HG03095 (cell line): ENCODE measurements at regions not wholly inside any gene's neighbourhood (a gene's known extent, or its start where the extent isn't known, plus 50 kb on each side); places are given as distances from the start of the nearest gene placed in this dataset.
"Not testable (repeated sequence)": the region's sequence is repeated elsewhere in the genome, so short reads cannot be mapped to it uniquely, and the experiment has no call there.

Source experiments
- ATAC-seq: cut with Tn5 transposase; IDR thresholded peaks from one replicate; pipeline ENCODE4 v1.9.1; 2021; ENCODE audit warnings: moderate library complexity; ENCODE audit not compliant: unreplicated experiment

DNA sequence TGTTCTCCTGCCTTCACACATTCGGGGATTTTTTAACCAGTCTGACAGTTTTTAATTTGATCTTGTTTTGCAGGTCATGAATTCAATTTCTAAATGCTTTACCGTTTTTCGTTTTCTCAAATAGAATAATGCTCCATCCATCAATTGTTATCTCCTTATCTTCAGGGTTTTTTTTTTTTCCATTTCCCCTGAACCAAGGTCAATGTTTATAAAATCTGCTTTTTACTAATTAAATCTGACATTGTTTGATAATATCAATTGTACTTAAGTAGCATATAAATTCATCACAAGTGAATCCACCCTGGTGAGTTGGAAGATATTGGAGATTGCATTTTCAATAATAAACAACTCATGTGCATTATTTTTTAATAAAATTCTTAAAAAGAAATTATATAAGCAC is 2004.6 kb upstream of the WWC1 start:
- ATAC-seq = no peak

DNA sequence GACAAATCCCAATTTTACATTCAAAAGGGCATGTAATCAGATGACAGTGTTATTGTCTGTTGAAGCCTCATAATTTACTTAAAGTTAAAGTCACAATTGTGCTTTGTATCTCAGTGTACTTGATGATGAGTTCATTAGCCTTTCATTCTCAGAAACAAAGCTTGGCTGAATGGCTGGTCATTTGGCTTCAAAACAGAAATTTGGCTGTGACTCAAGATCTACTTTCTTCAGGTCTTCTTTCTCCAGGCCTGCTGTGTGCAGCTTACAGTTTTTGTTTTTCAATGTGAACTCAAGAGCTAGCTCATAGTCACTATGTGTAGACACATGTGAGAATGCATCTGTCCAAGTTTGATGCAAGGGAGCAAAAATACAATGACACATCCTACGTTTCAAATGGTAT is 2003.6 kb upstream of the WWC1 start:
- ATAC-seq = no peak

DNA sequence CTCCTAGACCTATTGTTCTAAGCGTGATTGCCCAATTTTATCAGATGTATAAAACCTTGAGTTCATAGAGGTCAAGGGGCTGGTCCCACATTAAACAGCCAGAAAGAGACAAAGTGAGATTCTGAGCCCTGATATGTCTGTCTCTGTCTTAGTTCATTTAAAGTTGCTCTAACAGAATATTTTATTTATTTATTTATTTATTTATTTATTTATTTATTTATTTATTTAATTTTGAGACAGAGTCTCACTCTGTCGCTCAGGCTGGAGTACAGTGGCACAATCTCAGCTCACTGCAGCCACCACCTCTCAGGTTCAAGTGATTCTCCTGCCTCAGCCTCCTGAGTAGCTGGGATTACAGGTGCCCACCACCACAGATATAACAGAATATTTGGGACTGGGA is 1999.6 kb upstream of the WWC1 start:
- ATAC-seq = not testable (repeated sequence)

DNA sequence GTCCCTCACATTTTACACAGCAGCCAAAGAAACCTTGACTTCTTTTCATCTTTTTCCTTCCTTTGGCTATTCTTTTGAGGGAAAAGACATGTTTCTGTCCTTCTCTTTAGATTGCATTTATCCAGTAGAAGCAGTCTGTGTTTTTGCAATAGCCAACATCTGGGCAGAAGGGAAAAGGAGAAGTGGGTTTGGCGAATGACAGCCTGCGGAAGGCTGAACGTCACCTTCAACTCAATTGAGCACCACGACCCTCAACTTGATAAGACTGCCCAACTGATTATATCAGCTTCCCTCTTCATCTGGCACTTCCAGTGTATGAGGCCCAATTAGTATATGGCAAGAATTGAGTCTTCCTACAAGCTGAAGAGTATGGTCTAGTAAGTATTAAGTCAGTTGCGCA is 1997.6 kb upstream of the WWC1 start:
- ATAC-seq = no peak

DNA sequence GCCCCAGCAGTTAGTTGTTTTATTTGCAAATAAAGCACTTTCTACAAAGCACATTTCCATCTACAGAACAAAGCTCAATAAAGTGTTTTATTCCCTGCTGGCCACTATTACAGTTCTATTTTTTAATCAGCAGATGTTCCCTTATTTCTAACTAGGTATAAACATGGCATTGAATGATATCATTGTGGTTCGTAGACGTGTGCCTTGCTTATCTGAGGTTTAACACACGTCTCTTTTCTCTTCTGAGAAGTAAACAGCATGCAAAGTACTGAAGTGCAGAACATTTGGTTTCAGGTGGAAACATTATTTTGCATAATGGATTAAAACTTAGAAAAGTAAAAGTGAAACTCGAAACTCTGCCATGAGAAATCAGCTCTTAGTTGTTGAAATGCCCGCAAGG is 1989.3 kb upstream of the WWC1 start:
- no peak for ATAC-seq

DNA sequence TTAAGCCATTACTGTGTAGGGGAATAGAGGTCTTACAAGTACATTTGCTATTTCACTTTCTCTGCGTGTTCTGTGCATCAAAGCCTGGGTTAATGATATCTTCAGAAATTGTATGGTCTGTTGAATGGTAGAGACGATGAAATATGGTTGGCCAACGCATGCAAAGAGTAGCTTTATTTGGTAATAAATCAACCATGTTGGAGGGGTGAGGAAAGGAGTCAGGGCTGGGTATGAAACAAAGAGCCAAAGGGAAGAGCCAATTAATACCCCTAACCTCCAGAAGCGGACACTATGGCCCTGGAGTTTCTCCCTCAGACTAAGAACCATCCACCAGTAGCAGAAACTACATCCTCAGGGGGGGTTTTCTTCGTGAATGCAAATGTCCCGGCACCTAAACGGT is 1974.0 kb upstream of the WWC1 start:
- ATAC-seq = no peak

DNA sequence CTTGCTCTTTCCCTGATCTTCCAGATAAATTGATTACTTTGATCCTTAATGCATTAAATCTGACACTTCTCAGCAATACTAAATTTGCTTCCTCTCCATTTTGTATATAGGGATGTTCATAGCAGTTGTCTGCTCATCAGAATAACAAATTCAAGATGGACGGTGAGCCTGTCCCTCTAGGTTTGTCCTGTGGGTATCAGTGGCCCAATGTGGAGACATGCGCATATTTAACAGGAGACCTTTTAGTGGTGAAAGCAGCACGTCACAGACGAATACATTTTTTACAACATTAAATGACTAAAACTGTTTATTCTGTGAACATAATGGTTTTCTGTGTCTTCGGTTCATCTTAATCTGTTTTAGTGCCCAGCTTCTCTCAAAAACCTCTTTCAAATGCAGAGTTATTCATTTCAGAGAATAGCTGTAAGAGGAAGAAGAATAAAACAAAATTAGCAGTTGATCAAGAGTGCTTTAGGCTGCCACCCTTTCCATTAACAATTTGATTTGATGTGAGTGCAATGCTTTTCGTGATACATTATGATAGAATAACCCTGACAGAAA is 1970.4 kb upstream of the WWC1 start:
- ATAC-seq = no peak

DNA sequence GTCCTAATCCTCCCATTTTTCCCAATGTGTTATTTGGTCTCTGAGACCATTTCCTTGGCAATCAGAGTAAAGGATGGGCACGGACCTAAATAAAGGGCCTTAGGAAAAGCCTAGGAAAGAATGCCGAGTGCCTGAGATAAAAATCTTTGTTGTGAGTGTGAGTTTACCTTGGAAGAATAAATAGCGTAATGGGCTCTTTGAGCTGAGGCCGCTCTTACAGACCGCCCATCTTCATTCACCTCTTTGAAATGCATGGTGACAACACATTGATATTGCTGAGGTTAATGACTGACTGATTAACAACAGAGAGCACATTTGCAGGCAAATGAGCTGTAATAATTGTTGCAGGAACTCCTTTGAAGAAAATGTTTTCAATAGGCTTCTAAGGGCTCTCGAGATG is 1967.1 kb upstream of the WWC1 start:
- no peak for ATAC-seq

DNA sequence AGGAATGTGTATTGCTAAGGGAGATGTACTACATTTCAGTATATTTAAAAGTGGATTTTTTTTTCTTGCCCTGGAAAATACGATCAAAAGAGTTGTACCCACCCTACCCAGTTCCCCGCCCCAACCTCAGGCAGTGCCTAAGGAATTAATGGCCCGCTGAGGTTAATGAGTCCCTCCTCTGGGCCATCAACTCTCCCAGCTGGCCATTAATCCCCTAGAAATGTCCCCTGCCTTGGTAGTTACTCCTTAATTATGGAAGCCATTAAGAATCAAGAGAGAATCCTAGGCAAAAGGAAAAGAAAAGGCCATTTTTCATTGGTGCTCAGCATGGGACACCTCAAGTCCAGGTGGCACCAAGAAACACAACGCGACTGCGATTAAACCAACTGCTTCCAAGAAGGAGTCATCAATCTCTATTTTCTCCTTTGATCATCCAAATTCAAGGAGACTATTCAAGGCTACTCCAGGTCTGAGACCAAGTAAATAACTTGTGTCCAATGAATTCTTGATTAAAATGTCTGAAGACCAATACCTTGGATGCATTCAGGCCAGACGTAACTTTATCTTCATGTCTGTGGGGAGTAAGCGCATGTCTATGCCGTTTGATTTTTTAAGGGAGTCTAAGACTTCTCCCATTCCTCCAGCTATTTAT is 1962.2 kb upstream of the WWC1 start:
- no peak for ATAC-seq

DNA sequence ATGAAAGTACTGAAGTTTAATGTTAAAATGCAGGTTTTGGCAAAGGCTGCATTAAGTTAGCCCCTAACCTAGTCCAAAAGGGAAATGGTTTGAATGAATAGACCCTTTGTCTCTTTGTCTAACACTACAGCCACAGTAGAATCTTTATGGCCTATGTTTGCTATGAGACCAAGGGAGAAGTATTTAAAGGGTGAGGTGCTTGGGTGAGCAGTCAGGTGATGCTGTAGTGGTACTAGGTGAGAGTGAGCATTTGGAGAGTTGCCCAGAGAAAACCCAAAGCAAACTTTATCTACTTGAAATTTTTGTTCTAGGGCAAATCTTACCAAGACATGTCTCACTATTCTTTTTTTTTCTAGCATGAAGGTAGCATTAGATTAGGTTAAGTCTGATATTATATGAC is 1961.4 kb upstream of the WWC1 start:
- no peak for ATAC-seq

DNA sequence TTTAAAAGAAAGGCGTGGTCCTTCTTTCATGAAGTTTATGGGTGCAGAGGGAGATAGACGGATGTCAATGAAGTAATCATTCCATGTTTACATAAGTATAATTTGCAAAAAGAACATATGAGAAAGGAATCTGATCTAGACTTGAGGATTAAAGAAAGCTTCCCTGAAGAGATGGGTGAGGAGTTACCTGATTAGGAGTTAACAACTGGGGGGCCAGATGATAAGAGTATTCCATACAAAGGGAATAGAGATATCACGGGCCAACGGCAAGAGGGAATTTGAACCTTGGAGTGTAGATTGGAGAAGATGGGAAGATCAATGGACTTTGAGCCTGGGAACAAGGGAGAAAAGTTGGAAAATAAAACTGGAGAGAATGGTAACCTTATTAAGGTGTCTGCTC is 1959.9 kb upstream of the WWC1 start:
- no peak for ATAC-seq

DNA sequence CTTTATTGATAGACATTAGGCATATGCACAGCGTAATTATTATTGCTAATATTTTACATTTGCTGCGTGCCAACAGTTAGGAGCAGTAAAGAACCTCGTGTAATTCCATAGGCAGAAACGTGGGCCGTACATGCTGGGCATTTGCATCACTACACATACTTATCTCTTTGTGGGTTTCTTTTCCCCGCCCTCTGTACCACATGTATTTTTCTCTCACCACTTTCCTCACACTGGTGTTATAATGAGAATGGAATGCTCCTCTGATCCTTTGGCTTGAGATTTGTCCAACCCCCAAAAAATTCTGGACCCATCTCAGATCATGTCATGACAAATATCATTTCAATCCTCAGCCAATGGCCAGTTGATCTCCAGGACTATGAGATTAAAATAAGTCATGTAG is 1952.6 kb upstream of the WWC1 start:
- no peak for ATAC-seq

DNA sequence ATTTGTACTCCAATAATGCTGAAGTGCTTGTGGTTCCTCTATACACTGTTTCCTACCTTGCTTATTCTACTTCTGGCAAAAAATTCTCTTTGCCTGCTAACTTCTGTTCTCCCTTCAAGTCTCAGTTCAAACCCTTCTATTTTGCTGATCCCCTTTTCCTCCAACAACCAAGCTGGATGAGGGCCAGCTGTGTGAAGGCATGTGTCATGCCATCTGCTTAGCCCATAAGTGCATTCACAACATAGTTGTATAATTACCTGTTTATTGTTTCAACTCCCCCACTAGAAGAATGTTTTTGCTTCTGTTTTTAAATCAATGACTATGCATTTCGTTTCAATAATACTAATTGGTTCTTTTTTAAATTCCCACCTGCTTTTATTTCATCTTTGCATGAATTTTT is 1951.4 kb upstream of the WWC1 start:
- no peak for ATAC-seq

DNA sequence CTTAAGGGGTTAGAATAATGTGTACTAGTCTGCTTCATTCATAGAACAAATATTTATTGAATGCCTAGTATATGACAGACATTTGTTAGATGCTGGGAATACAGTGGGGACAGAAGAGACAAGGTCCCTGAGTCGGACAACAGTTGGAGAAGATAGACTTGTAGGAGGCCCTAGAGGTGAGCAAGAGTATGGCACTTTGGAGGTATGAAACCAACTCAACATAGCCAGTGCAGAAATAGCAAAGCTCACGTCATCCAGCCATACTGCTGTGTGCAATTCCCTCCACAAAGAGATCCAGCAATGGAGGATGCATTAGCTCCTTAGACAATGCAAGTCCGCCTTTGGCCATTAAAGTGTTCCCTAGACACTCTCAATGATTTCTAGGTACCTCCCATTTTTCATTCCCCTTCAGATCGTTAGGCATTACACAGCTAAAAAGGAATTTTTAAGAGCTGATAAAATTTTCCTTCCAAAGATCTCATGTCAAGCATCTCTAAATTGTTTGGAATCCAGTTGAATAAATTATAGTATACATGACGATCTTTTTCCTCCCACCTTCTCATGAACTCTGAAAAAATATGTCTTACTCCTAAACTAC is 1949.6 kb upstream of the WWC1 start:
- ATAC-seq = no peak

DNA sequence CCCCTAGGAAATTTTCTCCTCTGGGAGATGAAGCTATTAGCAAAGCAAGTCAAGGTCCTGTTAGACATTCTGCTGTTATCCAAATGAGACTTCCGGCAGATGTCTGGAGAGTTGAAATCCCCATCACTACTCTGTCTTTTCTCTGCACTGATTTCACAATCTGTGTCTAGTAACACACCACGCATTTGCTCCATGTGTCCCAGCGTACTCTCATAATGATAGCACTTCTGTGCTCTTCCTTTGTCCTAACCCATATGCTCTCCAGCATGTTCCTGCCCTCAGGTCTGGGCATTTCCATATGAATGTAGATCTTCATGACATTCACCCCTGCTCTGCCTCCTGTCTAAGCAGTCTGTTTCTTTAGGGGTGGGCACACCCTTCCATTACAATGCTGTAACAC is 1949.0 kb upstream of the WWC1 start:
- ATAC-seq = no peak

DNA sequence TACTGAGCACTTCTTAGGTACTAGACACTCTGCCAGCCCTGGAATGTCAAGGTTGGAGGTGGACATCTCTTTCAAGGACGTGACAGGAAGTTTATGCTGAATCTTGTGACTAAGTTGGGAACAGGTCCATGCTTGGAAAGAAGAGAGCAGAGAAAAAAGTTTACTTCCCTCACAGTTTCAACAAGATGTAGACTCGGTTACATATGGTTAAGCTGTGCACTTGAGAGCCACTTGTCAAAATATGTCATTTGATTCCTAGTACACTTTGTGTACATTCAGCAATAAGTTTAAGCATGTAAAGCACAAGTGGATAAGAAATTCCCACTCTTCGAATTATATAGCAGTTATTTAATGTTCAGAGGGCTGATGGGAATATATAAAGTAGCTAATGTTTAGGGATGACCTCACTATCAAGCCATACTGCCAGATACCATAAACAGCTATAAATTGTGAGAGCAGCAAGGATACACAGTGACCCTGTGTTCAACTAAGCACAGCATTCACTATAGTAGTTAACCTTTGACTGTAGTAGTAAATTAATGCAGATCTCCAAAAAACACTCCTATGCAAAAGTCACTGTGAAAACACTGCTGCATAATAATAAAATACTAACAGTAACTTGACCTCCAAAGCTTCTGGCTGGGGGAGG is 1944.6 kb upstream of the WWC1 start:
- no peak for ATAC-seq

DNA sequence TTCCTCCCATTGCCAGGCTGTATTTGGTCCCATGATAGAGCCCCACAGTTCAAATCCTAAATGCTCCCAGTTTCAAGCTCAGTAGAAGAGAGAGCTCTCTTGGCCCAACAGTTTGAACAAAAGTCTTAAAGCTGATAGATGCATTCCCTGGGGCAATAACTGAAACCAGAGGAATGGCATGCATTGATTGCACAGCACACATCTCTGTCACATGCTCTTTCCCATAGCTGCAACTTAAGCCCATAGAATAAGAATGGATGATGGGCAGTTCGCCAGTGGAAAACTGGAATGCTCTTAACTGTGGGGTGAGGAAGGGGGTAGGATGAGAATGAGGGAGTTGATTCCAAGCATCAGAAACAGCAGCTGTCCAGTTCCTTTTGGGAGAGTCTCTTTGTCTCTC is 1942.4 kb upstream of the WWC1 start:
- ATAC-seq = no peak

DNA sequence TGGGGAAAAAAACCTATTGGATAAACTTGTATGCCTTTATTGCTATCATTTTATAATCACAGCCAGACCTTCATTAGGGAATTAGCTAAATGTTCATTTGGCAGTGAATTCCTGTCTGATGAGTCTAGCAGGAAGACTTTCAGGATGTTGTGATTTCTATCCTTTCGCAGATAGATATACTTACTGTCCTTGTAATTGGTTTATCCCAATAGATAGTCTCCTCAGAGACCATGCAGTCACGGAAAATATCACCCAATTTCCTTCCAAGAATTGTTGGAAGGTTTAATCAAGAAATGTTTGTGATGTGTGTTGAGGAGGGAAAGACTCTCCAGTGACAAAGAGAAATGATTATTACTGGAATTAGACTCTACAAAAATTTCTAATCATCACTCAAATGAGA is 1937.9 kb upstream of the WWC1 start:
- ATAC-seq = no peak

DNA sequence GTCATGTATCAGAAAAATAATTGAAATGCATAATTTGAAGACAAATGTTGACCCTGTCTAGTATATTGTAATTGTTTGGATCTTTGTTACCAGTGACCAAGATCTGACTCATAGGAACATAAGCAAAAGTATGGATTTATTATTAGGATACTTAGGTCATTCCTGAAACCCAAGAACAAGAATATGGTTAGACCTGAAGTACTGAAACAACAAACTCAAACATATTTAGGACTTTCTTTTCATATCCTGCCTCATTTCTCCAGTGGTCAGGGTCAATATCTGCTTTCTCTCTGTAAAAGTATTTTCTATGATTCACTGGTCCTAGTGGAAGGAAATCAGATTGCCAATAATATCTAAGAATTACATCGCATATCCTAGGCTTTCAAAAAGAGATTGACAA is 1937.1 kb upstream of the WWC1 start:
- ATAC-seq = no peak

DNA sequence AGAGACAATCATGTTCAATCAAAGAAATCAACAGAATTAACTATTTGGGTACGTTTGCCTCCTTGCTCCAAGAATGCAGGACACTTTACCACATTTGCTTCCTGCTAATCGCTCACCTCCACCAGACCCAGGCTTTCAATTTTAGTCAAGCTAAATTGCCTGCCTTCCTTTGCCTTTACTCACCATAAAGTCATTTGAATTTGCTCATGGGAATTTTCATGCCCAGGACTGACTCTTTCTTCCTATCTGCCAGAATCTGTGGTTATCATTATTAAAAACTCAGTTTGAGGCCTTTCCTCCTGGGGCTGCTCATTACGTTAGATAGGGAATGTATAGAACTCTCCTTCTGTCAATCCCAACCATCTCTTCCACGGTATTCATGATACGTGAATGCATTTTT is 1935.3 kb upstream of the WWC1 start:
- no peak for ATAC-seq

DNA sequence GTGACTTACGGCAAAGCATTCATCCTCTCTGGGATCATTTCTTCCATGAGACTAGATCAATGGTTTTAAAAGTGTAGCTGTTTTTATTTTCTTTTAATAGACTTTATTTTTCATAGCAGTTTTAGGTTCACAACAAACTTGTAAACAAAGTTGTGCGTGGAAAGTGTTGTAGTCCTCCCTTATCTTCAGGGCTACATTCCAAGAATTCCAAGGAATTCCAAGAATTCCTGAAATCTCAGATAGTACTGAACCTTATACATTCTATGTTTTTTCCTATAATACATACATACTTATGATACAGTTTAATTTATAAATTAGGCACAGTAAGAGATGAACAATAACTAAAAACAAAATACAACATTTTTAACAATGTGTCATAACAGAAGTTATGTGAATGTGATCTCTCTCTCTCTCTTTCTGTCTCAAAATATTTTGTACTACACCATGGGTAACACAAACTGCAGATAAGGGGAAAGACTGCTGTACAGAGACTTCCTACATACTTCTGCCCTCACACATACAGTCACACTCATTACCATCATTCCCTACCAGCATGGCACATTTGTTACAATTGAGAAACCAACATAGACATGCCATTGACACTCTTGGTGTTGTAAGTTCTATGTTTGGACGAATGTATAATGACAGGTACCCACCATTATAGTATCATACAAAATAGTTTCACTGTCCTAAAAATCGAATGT is 1933.2 kb upstream of the WWC1 start:
- ATAC-seq = no peak
